ENCODE measurements at regions not wholly inside any gene's neighbourhood (a gene's known extent, or its start where the extent isn't known, plus 50 kb on each side); places are given as distances from the start of the nearest gene placed in this dataset.
"Not testable (repeated sequence)": the region's sequence is repeated elsewhere in the genome, so short reads cannot be mapped to it uniquely, and the experiment has no call there.

GRCh38 chr3:35275768-35276167 is 363.6 kb upstream of the ARPP21 start:
- TF ChIP-seq, protein P1, sequence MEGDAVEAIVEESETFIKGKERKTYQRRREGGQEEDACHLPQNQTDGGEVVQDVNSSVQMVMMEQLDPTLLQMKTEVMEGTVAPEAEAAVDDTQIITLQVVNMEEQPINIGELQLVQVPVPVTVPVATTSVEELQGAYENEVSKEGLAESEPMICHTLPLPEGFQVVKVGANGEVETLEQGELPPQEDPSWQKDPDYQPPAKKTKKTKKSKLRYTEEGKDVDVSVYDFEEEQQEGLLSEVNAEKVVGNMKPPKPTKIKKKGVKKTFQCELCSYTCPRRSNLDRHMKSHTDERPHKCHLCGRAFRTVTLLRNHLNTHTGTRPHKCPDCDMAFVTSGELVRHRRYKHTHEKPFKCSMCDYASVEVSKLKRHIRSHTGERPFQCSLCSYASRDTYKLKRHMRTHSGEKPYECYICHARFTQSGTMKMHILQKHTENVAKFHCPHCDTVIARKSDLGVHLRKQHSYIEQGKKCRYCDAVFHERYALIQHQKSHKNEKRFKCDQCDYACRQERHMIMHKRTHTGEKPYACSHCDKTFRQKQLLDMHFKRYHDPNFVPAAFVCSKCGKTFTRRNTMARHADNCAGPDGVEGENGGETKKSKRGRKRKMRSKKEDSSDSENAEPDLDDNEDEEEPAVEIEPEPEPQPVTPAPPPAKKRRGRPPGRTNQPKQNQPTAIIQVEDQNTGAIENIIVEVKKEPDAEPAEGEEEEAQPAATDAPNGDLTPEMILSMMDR (IDR thresholded peaks at IDR 0.05; ENCODE audit: control extremely low read depth, extremely low read depth, low read depth, missing control alignments): no peak
- no peak for DNase-seq (ENCODE audit: extremely low spot score)
- POLR2A ChIA-PET: no interaction called here
- CTCF ChIA-PET: interaction anchor here (1.1 to 1.2 kb wide), 2 partner anchors 16 to 27 kb away, joined by 3 to 4 read pairs; no protein-coding TSS in a partner anchor

GRCh38 chr3:35276568-35276967 is 362.8 kb upstream of the ARPP21 start:
- no peak for DNase-seq (ENCODE audit: extremely low spot score)
- TF ChIP-seq, protein P1 (IDR thresholded peaks at IDR 0.05; ENCODE audit: control extremely low read depth, extremely low read depth, low read depth, missing control alignments): no peak
- ChIA-PET CTCF (no interaction called here), POLR2A (no interaction called here)

- DNase-seq (ENCODE audit: extremely low spot score): no peak
- TF ChIP-seq, protein P1 (IDR thresholded peaks at IDR 0.05; ENCODE audit: control extremely low read depth, extremely low read depth, low read depth, missing control alignments): no peak
- ChIA-PET CTCF (interaction anchor here (1.3 kb wide), 1 partner anchor 10 kb away, joined by 4 read pairs; no protein-coding TSS in a partner anchor), POLR2A (no interaction called here)
Measured at GRCh38 chr3:35291471-35292236, 347.7 kb upstream of the ARPP21 start.

GRCh38 chr3:35292568-35292967 is 346.8 kb upstream of the ARPP21 start:
- ChIA-PET CTCF (interaction anchor here (0.6 to 1.3 kb wide), 2 partner anchors 11 to 27 kb away, joined by 3 to 4 read pairs; no protein-coding TSS in a partner anchor), POLR2A (no interaction called here)
- TF ChIP-seq, protein P1 (IDR thresholded peaks at IDR 0.05; ENCODE audit: control extremely low read depth, extremely low read depth, low read depth, missing control alignments): no peak
- DNase-seq (ENCODE audit: extremely low spot score): no peak

DNA sequence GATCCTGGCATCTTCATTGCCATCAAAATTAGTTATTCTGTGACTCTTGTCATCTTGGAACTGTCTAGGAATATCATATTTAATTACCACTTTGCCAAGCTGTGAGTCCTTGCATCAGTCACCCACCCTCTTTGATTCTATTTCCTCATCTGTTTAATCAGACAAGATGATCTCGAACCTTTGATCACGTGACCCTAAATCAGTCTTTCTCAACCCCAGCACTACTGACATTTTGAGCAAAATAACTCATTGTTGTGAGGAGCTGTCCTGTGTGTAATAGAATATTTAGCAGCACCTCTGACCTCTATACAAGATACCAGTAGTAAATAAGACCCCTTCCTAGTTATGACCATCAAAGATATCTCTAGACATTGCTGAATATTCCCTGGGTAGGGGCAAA is 343.4 kb upstream of the ARPP21 start:
- TF ChIP-seq, protein P1 (IDR thresholded peaks at IDR 0.05; ENCODE audit: control extremely low read depth, extremely low read depth, low read depth, missing control alignments): no peak
- no peak for DNase-seq (ENCODE audit: extremely low spot score)
- ChIA-PET POLR2A (no interaction called here), CTCF (no interaction called here)

DNA sequence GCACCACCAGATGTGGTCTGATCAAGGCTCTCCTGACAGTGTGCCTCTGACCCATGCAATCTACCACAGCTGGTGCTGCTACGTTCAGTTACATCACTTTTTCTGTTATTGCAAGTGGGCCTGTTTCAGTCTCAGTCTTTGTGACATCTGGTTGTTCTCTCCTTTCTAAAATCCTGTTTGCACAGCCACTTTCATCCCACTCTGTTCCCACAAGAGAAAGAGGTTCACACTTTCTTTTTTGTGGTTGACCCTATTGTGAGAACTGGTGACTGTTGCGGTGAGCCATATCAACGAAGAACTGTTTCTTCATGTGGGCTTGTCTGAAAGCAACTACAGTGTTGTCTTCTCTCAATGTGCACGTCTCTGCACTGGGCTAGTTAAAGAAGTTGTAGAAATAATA is 342.8 kb upstream of the ARPP21 start:
- POLR2A ChIA-PET: no interaction called here
- CTCF ChIA-PET: no interaction called here
- TF ChIP-seq, protein P1 (IDR thresholded peaks at IDR 0.05; ENCODE audit: control extremely low read depth, extremely low read depth, low read depth, missing control alignments): no peak
- DNase-seq (ENCODE audit: extremely low spot score): no peak

DNA sequence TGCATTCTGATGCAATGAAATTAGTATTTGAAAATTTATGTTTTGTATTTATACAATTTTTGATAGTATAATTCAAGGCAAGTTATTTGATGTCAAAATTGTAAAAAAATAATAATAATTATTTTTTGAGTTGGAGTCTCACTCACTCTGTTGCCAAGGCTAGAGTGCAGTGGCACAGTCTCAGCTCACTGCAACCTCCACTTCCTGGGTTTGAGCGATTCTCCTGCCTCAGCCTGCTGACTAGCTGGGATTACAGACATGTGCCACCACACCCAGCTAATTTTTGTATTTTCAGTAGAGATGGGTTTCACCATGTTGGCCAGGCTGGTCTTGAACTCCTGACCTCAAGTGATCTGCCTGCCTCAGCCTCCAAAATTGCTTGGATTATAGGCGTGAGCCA is 342.4 kb upstream of the ARPP21 start:
- POLR2A ChIA-PET; CTCF ChIA-PET; DNase-seq (ENCODE audit: extremely low spot score): not testable (repeated sequence)
